SJSA1 (cell line): ENCODE measurements at regions not wholly inside any gene's neighbourhood (a gene's known extent, or its start where the extent isn't known, plus 50 kb on each side); places are given as distances from the start of the nearest gene placed in this dataset.
"Not testable (repeated sequence)": the region's sequence is repeated elsewhere in the genome, so short reads cannot be mapped to it uniquely, and the experiment has no call there.

Source experiments
- DNase-seq, 2 experiments: peaks; one replicate each; pipeline ENCODE4 v3.0.0-alpha.2; 2015 to 2020; ENCODE audit warnings: low spot score in 2 of 2, low read depth in 1 of 2
- H3K27ac ChIP-seq: fragments of 250-450 bp; sonication (Bioruptor Pico); 2 replicates; pipeline ENCODE4 v1.5.1; 2020; ENCODE audit warnings: mild to moderate bottlenecking, moderate library complexity
- H3K27me3 ChIP-seq: fragments of 250-450 bp; sonication (Bioruptor Pico); replicated peaks from 2 replicates; pipeline ENCODE4 v1.5.1; 2020; ENCODE audit warnings: mild to moderate bottlenecking, moderate library complexity
- H3K36me3 ChIP-seq: fragments of 250-450 bp; sonication (Bioruptor Pico); 2 replicates; pipeline ENCODE4 v1.5.1; 2020; ENCODE audit warnings: mild to moderate bottlenecking
- H3K4me1 ChIP-seq: fragments of 250-450 bp; sonication (Bioruptor Pico); replicated peaks from 2 replicates; pipeline ENCODE4 v1.6.1; 2021; ENCODE audit warnings: mild to moderate bottlenecking
- H3K4me3 ChIP-seq: fragments of 250-450 bp; sonication (Bioruptor Pico); 2 replicates; pipeline ENCODE4 v1.5.1; 2020; ENCODE audit warnings: mild to moderate bottlenecking
- H3K9me3 ChIP-seq: fragments of 250-450 bp; sonication (Bioruptor Pico); replicated peaks from 2 replicates; pipeline ENCODE4 v1.5.1; 2020; ENCODE audit warnings: mild to moderate bottlenecking

- no peaks in the 10 kb centered on the region for H3K36me3 ChIP-seq
- DNase-seq, result peak in 1 of 2 experiments; percentile 53
- H3K4me3 ChIP-seq, result no peak overlapping the region
- peaks cover 21% of the 10 kb centered on the region for H3K4me1 ChIP-seq
- peak overlapping the region; percentile 20 for H3K27ac ChIP-seq
- no peaks in the 10 kb centered on the region for H3K27me3 ChIP-seq
- no peaks in the 10 kb centered on the region for H3K9me3 ChIP-seq
These were observed 157.0 kb upstream of the FNDC3A start for GRCh38 chr13:48818495-48819356.

- H3K4me3 ChIP-seq, result no peak overlapping the region
- H3K9me3 ChIP-seq, result no peaks in the 10 kb centered on the region
- no peaks in the 10 kb centered on the region for H3K27me3 ChIP-seq
- H3K4me1 ChIP-seq, result peaks cover 21% of the 10 kb centered on the region
- H3K36me3 ChIP-seq, result no peaks in the 10 kb centered on the region
- H3K27ac ChIP-seq, result no peak overlapping the region
- DNase-seq, result no peak
These were observed 156.3 kb upstream of the FNDC3A start for GRCh38 chr13:48819376-48819775.

GRCh38 chr13:48819899-48820298, 155.8 kb upstream of the FNDC3A start:
- Histone ChIP-seq H3K4me1 (peaks cover 21% of the 10 kb centered on the region), H3K4me3 (no peak overlapping the region), H3K27me3 (no peaks in the 10 kb centered on the region), H3K9me3 (no peaks in the 10 kb centered on the region), H3K27ac (no peak overlapping the region), H3K36me3 (no peaks in the 10 kb centered on the region)
- DNase-seq, result no peak

- not testable (repeated sequence) for H3K4me1 ChIP-seq, H3K4me3 ChIP-seq, DNase-seq, H3K9me3 ChIP-seq, H3K27me3 ChIP-seq, H3K36me3 ChIP-seq, H3K27ac ChIP-seq
These were observed 152.2 kb upstream of the FNDC3A start for GRCh38 chr13:48823526-48823925.

- no peaks in the 10 kb centered on the region for H3K36me3 ChIP-seq
- H3K9me3 ChIP-seq, result no peaks in the 10 kb centered on the region; the same call in 1 of the 2 replicates
- H3K4me3 ChIP-seq, result no peak overlapping the region
- H3K27me3 ChIP-seq, result no peaks in the 10 kb centered on the region
- no peak for DNase-seq
- H3K4me1 ChIP-seq, result no peaks in the 10 kb centered on the region
- no peak overlapping the region for H3K27ac ChIP-seq
These were observed 149.7 kb upstream of the FNDC3A start for GRCh38 chr13:48826039-48826438.

GRCh38 chr13:48826922-48827454, 148.7 kb upstream of the FNDC3A start:
- H3K36me3 ChIP-seq, H3K4me1 ChIP-seq, H3K9me3 ChIP-seq, H3K27me3 ChIP-seq, DNase-seq, H3K27ac ChIP-seq, H3K4me3 ChIP-seq: not testable (repeated sequence)

- Histone ChIP-seq H3K4me3 (no peak overlapping the region), H3K9me3 (no peaks in the 10 kb centered on the region; the same call in 1 of the 2 replicates), H3K36me3 (no peaks in the 10 kb centered on the region), H3K27me3 (no peaks in the 10 kb centered on the region), H3K4me1 (no peaks in the 10 kb centered on the region), H3K27ac (no peak overlapping the region)
- DNase-seq, result no peak
These were observed 148.0 kb upstream of the FNDC3A start for GRCh38 chr13:48827709-48828108.

- no peak for DNase-seq
- H3K4me3 ChIP-seq, result no peak overlapping the region
- no peak overlapping the region for H3K27ac ChIP-seq
- H3K4me1 ChIP-seq, result no peaks in the 10 kb centered on the region
- peaks cover 3% of the 10 kb centered on the region; the same call in 1 of the 2 replicates for H3K9me3 ChIP-seq
- H3K36me3 ChIP-seq, result no peaks in the 10 kb centered on the region
- no peaks in the 10 kb centered on the region for H3K27me3 ChIP-seq
These were observed 146.7 kb upstream of the FNDC3A start for GRCh38 chr13:48828962-48829411.

- Histone ChIP-seq H3K27me3 (no peaks in the 10 kb centered on the region), H3K36me3 (no peaks in the 10 kb centered on the region), H3K9me3 (peaks cover 3% of the 10 kb centered on the region; the same call in 1 of the 2 replicates), H3K27ac (no peak overlapping the region), H3K4me3 (no peak overlapping the region), H3K4me1 (no peaks in the 10 kb centered on the region)
- no peak for DNase-seq
These were observed 146.2 kb upstream of the FNDC3A start for GRCh38 chr13:48829536-48829935.

GRCh38 chr13:48831248-48831647, 144.5 kb upstream of the FNDC3A start:
- H3K27me3 ChIP-seq, result no peaks in the 10 kb centered on the region
- no peaks in the 10 kb centered on the region for H3K4me1 ChIP-seq
- H3K9me3 ChIP-seq, result peaks cover 3% of the 10 kb centered on the region; the same call in 1 of the 2 replicates
- no peak for DNase-seq
- no peaks in the 10 kb centered on the region for H3K36me3 ChIP-seq
- no peak overlapping the region for H3K4me3 ChIP-seq
- no peak overlapping the region for H3K27ac ChIP-seq

- H3K4me3 ChIP-seq, result no peak overlapping the region
- H3K27me3 ChIP-seq, result no peaks in the 10 kb centered on the region
- H3K27ac ChIP-seq, result no peak overlapping the region
- no peaks in the 10 kb centered on the region for H3K36me3 ChIP-seq
- peaks cover 9% of the 10 kb centered on the region for H3K4me1 ChIP-seq
- DNase-seq, result no peak
- 0 out of 2 replicates have a peak, but pooled peaks cover 3% of the 10 kb centered on the region for H3K9me3 ChIP-seq
These were observed 142.3 kb upstream of the FNDC3A start for GRCh38 chr13:48833412-48833811.

- H3K36me3 ChIP-seq, H3K27me3 ChIP-seq, DNase-seq, H3K4me3 ChIP-seq, H3K9me3 ChIP-seq, H3K27ac ChIP-seq: not testable (repeated sequence)
- peaks cover 15% of the 10 kb centered on the region for H3K4me1 ChIP-seq
These were observed 140.4 kb upstream of the FNDC3A start for GRCh38 chr13:48835326-48835725.

GRCh38 chr13:48838193-48838973, 137.3 kb upstream of the FNDC3A start:
- peak in 1 of 2 experiments; percentile 76 for DNase-seq
- H3K4me3 ChIP-seq, result no peak overlapping the region
- 0 out of 2 replicates have a peak, but pooled peaks cover 3% of the 10 kb centered on the region for H3K9me3 ChIP-seq
- peaks cover 15% of the 10 kb centered on the region for H3K4me1 ChIP-seq
- no peaks in the 10 kb centered on the region for H3K27me3 ChIP-seq
- peak overlapping the region; percentile 40 for H3K27ac ChIP-seq
- H3K36me3 ChIP-seq, result no peaks in the 10 kb centered on the region

- H3K9me3 ChIP-seq, result no peaks in the 10 kb centered on the region
- no peak for DNase-seq
- no peak overlapping the region for H3K4me3 ChIP-seq
- no peaks in the 10 kb centered on the region for H3K36me3 ChIP-seq
- H3K27ac ChIP-seq, result peak overlapping the region; percentile 40
- no peaks in the 10 kb centered on the region for H3K27me3 ChIP-seq
- H3K4me1 ChIP-seq, result peaks cover 15% of the 10 kb centered on the region
These were observed 136.5 kb upstream of the FNDC3A start for GRCh38 chr13:48839171-48839570.
